SK-N-SH treated with all-trans-retinoic acid at 6 μM for 48 hours (cell line): ENCODE measurements at regions not wholly inside any gene's neighbourhood (a gene's known extent, or its start where the extent isn't known, plus 50 kb on each side); places are given as distances from the start of the nearest gene placed in this dataset.

Source experiments
- ARNTL ChIP-seq: fragments of 450-650 bp; formaldehyde crosslinking; IDR thresholded peaks from 2 replicates; pipeline ENCODE4 v1.5.0; 2020; ENCODE audit warnings: low read depth, mild to moderate bottlenecking, moderate library complexity, borderline replicate concordance
- CREB5 ChIP-seq: fragments of 250-450 bp; sonication (Bioruptor Pico); IDR thresholded peaks from 2 replicates; pipeline ENCODE4 v1.5.1; 2020; ENCODE audit warnings: low read depth, mild to moderate bottlenecking, moderate library complexity
- ESRRG ChIP-seq: fragments of 250-450 bp; sonication (Bioruptor Pico); IDR thresholded peaks from 2 replicates; pipeline ENCODE4 v1.6.1; 2021; ENCODE audit warnings: mild to moderate bottlenecking
- GLIS3 ChIP-seq: fragments of 250-450 bp; sonication (Bioruptor Pico); IDR thresholded peaks from 2 replicates; pipeline ENCODE4 v1.5.0; 2020; ENCODE audit warnings: mild to moderate bottlenecking, moderate library complexity
- ISL1 ChIP-seq: fragments of 250-450 bp; sonication (Bioruptor Pico); IDR thresholded peaks from 2 replicates; pipeline ENCODE4 v2.1.2; 2022; ENCODE audit warnings: mild to moderate bottlenecking, moderate library complexity
- OSR1 ChIP-seq: fragments of 250-450 bp; sonication (Bioruptor Pico); IDR thresholded peaks from 2 replicates; pipeline ENCODE4 v1.8.0; 2022; ENCODE audit warnings: moderate library complexity, mild to moderate bottlenecking, inconsistent platforms
- PATZ1 ChIP-seq: fragments of 250-450 bp; sonication (Bioruptor Pico); IDR thresholded peaks from 2 replicates; pipeline ENCODE4 v1.8.0; 2020; ENCODE audit warnings: mild to moderate bottlenecking, moderate library complexity, borderline replicate concordance
- RARB ChIP-seq: fragments of 250-450 bp; sonication (Bioruptor Pico); IDR thresholded peaks from 2 replicates; pipeline ENCODE4 v1.8.0; 2021; ENCODE audit warnings: mild to moderate bottlenecking, moderate library complexity
- SNAI2 ChIP-seq: fragments of 250-450 bp; sonication (Bioruptor Pico); IDR thresholded peaks from 2 replicates; pipeline ENCODE4 v1.5.0; 2020; ENCODE audit warnings: mild to moderate bottlenecking, moderate library complexity
- TCF4 ChIP-seq: fragments of 250-450 bp; sonication (Bioruptor Pico); IDR thresholded peaks from 2 replicates; pipeline ENCODE4 v1.8.0; 2021; ENCODE audit warnings: mild to moderate bottlenecking, moderate library complexity, borderline replicate concordance
- TSHZ2 ChIP-seq: fragments of 250-450 bp; sonication (Bioruptor Pico); IDR thresholded peaks from 2 replicates; pipeline ENCODE4 v1.5.0; 2020; ENCODE audit warnings: mild to moderate bottlenecking, moderate library complexity
- ZFP3 ChIP-seq: fragments of 250-450 bp; sonication (Bioruptor Pico); IDR thresholded peaks from 2 replicates; pipeline ENCODE4 v1.5.0; 2020; ENCODE audit warnings: mild to moderate bottlenecking, moderate library complexity
- ZNF70 ChIP-seq: fragments of 450-650 bp; formaldehyde crosslinking; IDR thresholded peaks from 2 replicates; pipeline ENCODE4 v1.5.0; 2020; ENCODE audit warnings: mild to moderate bottlenecking, moderate library complexity
- ZNF8 ChIP-seq: fragments of 450-650 bp; formaldehyde crosslinking; IDR thresholded peaks from 2 replicates; pipeline ENCODE4 v1.5.0; 2020; ENCODE audit warnings: mild to moderate bottlenecking, moderate library complexity

- no peak for TF ChIP-seq OSR1 (CRISPR knock-in tag)
- TF ChIP-seq TSHZ2 (CRISPR knock-in tag): no peak
- no peak for TF ChIP-seq ZNF70
- no peak for TF ChIP-seq GLIS3 (CRISPR knock-in tag)
- no peak for TF ChIP-seq ISL1 (CRISPR knock-in tag)
- no peak for TF ChIP-seq SNAI2 (CRISPR knock-in tag)
- no peak for TF ChIP-seq ZFP3 (CRISPR knock-in tag)
- TF ChIP-seq PATZ1 (CRISPR knock-in tag): no peak
- TF ChIP-seq ESRRG (CRISPR knock-in tag): no peak
- no peak for TF ChIP-seq ZNF8
- no peak for TF ChIP-seq RARB (CRISPR knock-in tag)
- no peak for TF ChIP-seq TCF4 (CRISPR knock-in tag)
- no peak for TF ChIP-seq CREB5 (CRISPR knock-in tag)
- no peak for TF ChIP-seq ARNTL (CRISPR knock-in tag)
Observed at GRCh38 chr10:61073391-61073790, 129.4 kb upstream of the RHOBTB1 start.
